Gastroesophageal sphincter (tissue), 4 donors: ENCODE measurements at regions not wholly inside any gene's neighbourhood (a gene's known extent, or its start where the extent isn't known, plus 50 kb on each side); places are given as distances from the start of the nearest gene placed in this dataset.
"Not testable (repeated sequence)": the region's sequence is repeated elsewhere in the genome, so short reads cannot be mapped to it uniquely, and the experiment has no call there.

Experiments
- ATAC-seq: fragments of 150-250 bp; one replicate; pipeline ENCODE4 v1.9.1; 2016; ENCODE audit warnings: mild to moderate bottlenecking, moderate library complexity
- H3K27ac ChIP-seq, 4 donors: fragments of 200-600 bp; sonication (generic) in 3 of 4; 1 replicate in 3 of 4; 2 replicates in 1 of 4; pipeline ENCODE4 v1.5.1; 2016 to 2019
- H3K27me3 ChIP-seq: fragments of 200-600 bp; sonication (generic); one replicate; pipeline ENCODE4 v1.5.1; 2019
- H3K36me3 ChIP-seq, 2 donors: fragments of 200-600 bp; sonication (generic); one replicate each; pipeline ENCODE4 v1.5.1; 2019; ENCODE audit warnings: control low read depth in 1 of 2
- H3K4me1 ChIP-seq, 3 donors: fragments of 200-600 bp; sonication (generic); 1 replicate in 2 of 3; 2 replicates in 1 of 3; pipeline ENCODE4 v1.5.1; 2016 to 2019; ENCODE audit warnings: control low read depth in 2 of 3
- H3K4me3 ChIP-seq, 2 donors: fragments of 200-600 bp; sonication (generic); one replicate each; pipeline ENCODE4 v1.5.1; 2019; ENCODE audit warnings: mild to moderate bottlenecking in 1 of 2, moderate library complexity in 1 of 2
- H3K9me3 ChIP-seq, 3 donors: fragments of 200-600 bp; sonication (generic); one replicate each; pipeline ENCODE4 v1.5.1; 2017 to 2019; ENCODE audit warnings: control low read depth in 2 of 3
- EP300 ChIP-seq: sonication (generic); formaldehyde crosslinking; IDR thresholded peaks from one replicate; pipeline ENCODE4 v1.6.1; 2017; ENCODE audit warnings: antibody characterized with exemption, mild to moderate bottlenecking
- POLR2A ChIP-seq, 2 donors: fragments of 450-650 bp; IDR thresholded peaks; one replicate each; pipeline ENCODE4 v1.6.1; 2017; ENCODE audit warnings: antibody characterized with exemption in 2 of 2, mild to moderate bottlenecking in 2 of 2, moderate library complexity in 1 of 2
- POLR2AphosphoS5 ChIP-seq: sonication (generic); formaldehyde crosslinking; IDR thresholded peaks from one replicate; pipeline ENCODE4 v1.6.1; 2017; ENCODE audit warnings: antibody characterized with exemption
- WGBS, 2 donors: methylation state at CpG; one replicate each; pipeline ENCODE4 v1.1.5; 2018; ENCODE audit warnings: low coverage in 1 of 2; 5-methylcytosine and 5-hydroxymethylcytosine counted together
- TF ChIP-seq, protein P1 (sequence below), 4 experiments: fragments of 200-600 bp in 2 of 4; fragments of 450-650 bp in 2 of 4; sonication (generic) in 1 of 4; IDR thresholded peaks; one replicate each; pipeline ENCODE4 v1.5.1; 2017 to 2019; ENCODE audit warnings: antibody characterized with exemption in 4 of 4, mild to moderate bottlenecking in 2 of 4, moderate library complexity in 2 of 4

DNA sequence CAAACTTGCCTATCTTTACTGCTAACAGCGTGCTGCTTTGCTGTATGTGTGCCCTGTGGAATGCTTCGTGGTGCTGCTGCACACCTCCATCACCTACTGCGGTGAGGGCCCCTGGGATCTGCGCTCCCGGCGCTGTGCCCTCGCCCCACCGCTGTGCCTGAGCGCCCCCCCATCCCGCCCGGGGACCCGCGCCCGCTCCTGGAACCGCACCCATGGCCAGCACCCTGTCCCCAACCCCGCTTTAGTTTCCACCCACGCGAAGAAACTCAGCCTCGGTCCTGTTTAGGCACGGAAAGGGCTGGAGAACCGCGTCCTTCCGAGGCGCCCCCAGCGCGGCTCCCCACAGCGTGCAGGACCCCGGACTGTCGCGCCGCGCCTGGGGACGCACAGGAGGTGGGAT lies 373.4 kb downstream of the GOLGA6L6 start:
- H3K9me3 ChIP-seq, H3K4me3 ChIP-seq, ATAC-seq, H3K27me3 ChIP-seq, H3K36me3 ChIP-seq, H3K27ac ChIP-seq, H3K4me1 ChIP-seq: not testable (repeated sequence)
- WGBS, 2 donors: 82% methylated on average over 3 of the region's 33 CpGs; no CpG with 5 or more reads in 1 of the 2 donors

DNA sequence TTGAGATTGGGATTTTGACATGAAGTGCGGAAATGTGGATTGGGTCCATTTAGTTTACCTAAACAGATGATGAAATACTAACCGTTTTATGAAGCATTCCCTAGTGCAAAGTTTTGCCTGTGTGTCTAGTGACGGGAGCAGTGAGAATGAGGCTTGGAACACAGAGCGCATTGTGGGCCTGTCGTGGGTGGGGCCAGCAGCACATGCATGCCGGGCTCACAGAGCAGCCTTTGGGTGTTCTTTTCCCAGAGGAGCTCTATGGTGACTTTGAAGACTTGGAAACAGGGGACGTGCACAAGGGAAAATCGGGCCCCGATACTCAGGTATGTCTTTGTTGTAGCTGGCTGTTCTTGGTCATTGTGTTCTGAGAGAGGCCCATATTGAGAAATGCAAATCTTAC lies 388.1 kb downstream of the GOLGA6L6 start:
- not testable (repeated sequence) for ATAC-seq, H3K4me1 ChIP-seq, H3K4me3 ChIP-seq, H3K27ac ChIP-seq, H3K36me3 ChIP-seq, H3K9me3 ChIP-seq, H3K27me3 ChIP-seq
- WGBS, 2 donors: no CpG with 5 or more reads among the region's 9 CpGs

DNA sequence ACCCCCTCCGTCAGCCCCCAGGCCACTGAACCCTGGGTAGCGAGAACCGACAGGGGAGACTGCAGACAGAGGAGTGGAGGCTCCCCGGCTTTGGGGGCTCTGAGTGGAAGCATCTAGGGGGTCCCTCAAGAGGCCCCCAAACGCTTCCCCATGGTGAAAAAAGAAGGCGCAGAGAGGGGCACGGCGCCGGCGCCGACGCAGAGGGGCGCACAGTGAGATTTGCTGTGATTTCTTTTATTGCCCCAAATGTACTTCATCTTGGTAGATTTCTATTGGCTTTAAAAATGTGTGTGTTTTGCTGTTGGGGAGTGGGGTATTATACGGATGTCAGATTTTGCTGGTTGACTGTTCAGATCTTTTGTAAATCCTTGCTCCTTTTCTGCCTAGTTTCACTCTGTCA lies 392.9 kb downstream of the GOLGA6L6 start:
- not testable (repeated sequence) for H3K4me1 ChIP-seq, H3K4me3 ChIP-seq, H3K9me3 ChIP-seq, H3K36me3 ChIP-seq, H3K27ac ChIP-seq, H3K27me3 ChIP-seq, ATAC-seq
- WGBS, 2 donors: 90% methylated on average over 2 of the region's 14 CpGs; no CpG with 5 or more reads in 1 of the 2 donors

DNA sequence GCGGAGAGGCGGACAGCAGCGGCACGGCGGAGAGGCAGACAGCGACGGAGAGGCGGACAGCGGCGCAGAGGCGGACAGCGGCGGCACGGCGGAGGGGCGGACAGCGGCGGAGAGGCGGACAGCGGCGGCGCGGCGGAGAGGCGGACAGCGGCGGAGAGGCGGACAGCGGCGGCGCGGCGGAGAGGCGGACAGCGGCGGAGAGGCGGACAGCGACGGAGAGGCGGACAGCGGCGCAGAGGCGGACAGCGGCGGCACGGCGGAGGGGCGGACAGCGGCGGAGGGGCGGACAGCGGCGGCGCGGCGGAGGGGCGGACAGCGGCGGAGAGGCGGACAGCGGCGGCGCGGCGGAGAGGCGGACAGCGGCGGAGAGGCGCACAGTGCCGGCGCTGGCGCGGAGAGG lies 393.6 kb downstream of the GOLGA6L6 start:
- not testable (repeated sequence) for H3K27ac ChIP-seq, H3K4me3 ChIP-seq, ATAC-seq, H3K27me3 ChIP-seq, H3K9me3 ChIP-seq, H3K36me3 ChIP-seq, H3K4me1 ChIP-seq
- WGBS, 2 donors: 81 to 84% methylated on average over 50 to 53 of the region's 73 CpGs

DNA sequence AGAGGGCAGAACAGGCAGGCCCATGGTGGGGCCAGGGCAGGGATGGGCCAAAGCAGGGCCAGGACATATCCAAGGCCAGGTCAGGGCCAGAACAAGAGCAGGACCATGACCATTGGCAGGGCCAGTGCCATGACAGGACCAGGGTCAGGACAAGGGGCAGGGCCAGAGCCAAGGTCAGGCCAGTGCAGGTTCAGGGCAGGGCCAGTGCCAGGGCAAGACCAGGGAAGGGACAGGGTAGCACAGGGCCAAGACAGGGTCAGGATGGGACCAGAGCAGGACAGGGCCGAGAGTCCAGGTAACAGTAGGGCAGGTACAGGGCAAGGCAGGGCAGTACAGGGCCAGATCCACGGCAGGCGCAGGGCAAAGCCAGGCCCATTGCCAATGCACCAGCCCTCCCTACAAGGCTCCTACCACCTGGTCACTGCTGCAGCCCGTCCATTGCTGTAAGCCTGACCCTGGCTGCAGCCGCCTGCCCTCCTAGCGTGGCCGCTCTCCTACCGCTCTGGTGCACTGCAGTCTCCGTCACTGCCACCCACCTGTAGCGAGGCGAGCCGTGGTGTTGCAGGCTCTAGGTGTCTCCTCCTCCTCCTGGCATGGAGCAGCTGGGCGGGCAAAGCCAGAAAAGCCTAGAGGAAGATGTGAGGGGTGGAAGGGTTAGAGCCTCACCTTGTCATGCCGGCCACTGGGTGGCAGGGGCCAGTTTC lies 397.1 kb downstream of the GOLGA6L6 start:
- not testable (repeated sequence) for H3K27ac ChIP-seq, H3K4me1 ChIP-seq, H3K9me3 ChIP-seq, ATAC-seq, H3K36me3 ChIP-seq, H3K4me3 ChIP-seq, H3K27me3 ChIP-seq
- no CpG with 5 or more reads among the region's 14 CpGs for WGBS, 2 donors

DNA sequence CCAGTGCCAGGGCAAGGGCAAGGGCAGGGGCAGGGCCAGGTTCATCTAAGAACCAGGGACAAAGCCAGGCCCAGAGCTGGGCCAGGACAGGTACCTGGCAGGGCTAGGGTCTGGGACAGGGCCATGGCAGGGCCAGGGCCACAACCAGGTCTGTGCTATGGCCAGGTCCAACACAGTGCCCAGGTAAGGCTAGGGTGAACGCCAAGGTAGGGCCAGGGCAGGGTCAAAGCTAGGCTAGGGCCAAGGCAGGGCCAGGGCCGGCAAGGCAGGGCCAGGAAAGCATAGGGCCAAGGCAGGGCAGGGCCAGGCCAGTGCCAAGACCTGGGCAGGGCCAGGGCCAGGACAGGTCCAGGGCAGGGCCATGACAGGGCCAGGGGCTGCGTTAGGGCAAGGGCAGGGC lies 398.7 kb downstream of the GOLGA6L6 start:
- not testable (repeated sequence) for H3K4me1 ChIP-seq, H3K9me3 ChIP-seq, H3K27me3 ChIP-seq, H3K27ac ChIP-seq, H3K36me3 ChIP-seq, ATAC-seq, H3K4me3 ChIP-seq
- WGBS, 2 donors: no CpG with 5 or more reads among the region's 3 CpGs

DNA sequence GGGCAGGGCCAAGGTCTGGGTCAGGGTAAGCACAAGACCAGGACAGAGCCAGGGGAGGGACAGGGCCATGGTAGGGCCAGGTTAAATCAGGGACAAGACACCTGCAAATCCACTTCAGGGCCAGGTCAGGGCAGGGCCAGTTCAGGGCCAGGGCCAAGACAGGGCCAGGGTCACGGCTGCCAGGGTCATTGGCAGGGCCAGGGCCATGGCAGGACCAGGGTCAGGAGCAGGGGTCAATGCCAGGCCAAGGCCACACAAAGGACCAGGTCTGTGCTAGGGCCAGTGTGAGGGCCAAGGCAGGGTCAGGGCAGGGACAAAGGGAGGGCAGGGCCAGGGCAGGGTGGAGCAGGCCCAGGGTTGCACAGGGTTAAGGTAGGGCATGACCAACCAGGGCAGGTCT lies 399.2 kb downstream of the GOLGA6L6 start:
- WGBS, 2 donors: no CpG with 5 or more reads among the region's 1 CpG
- not testable (repeated sequence) for H3K4me3 ChIP-seq, H3K36me3 ChIP-seq, ATAC-seq, H3K27me3 ChIP-seq, H3K27ac ChIP-seq, H3K9me3 ChIP-seq, H3K4me1 ChIP-seq

DNA sequence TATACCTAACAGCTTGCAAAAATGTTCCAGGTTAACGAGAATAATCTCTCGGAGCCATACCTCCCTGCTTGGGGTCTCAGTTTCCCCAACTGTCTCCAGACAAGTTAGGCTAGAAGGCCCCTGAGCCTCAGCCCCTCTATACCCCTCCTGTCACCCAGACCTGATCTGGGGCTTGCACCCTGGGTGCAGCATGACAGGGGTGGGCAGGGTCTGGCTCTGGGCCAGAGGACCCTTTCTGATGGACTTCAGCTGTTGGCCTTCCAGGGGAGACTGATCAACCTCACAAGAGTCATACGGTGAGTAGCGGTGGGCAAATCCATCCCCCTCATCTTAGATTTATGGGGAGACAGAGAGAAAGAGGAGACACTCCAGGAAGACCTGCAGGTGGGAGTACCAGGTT lies 416.9 kb downstream of the GOLGA6L6 start:
- H3K9me3 ChIP-seq, ATAC-seq, H3K27ac ChIP-seq, H3K36me3 ChIP-seq, H3K4me1 ChIP-seq, H3K4me3 ChIP-seq, H3K27me3 ChIP-seq: not testable (repeated sequence)
- no CpG with 5 or more reads among the region's 4 CpGs for WGBS, 2 donors

DNA sequence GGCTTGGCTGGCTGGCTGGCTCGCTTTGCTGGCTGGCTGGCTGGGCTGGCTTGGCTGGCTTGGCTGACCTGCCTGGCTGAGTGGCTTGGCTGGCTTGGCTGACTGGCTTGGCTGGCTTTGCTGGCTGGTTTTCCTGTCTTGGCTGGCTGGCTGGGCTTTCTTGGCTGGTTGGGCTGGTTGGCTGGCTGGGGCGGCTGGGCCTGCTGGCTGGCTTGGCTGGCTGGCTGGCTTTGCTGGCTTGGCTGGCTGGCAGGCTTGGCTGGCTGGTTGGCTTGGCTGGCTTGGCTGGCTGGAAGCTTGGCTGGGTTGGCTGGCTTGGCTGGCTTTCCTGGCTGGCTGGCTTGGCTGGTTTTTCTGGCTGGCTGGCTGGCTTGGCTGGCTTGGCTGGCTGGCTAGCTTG lies 435.6 kb downstream of the GOLGA6L6 start:
- Histone ChIP-seq H3K36me3 (no peaks in the 10 kb centered on the region), H3K27ac (no peak overlapping the region), H3K9me3 (peaks cover 0 to 4% (median 0%) of the 10 kb centered on the region in 3 donors), H3K27me3 (no peaks in the 10 kb centered on the region), H3K4me1 (no peaks in the 10 kb centered on the region), H3K4me3 (no peak overlapping the region)
- no CpG with 5 or more reads among the region's 2 CpGs for WGBS, 2 donors
- ATAC-seq: no peak
- TF ChIP-seq POLR2AphosphoS5 (no peak), POLR2A (IDR thresholded peaks at IDR 0.05) (no peak), EP300 (no peak)
- TF ChIP-seq, protein P1, sequence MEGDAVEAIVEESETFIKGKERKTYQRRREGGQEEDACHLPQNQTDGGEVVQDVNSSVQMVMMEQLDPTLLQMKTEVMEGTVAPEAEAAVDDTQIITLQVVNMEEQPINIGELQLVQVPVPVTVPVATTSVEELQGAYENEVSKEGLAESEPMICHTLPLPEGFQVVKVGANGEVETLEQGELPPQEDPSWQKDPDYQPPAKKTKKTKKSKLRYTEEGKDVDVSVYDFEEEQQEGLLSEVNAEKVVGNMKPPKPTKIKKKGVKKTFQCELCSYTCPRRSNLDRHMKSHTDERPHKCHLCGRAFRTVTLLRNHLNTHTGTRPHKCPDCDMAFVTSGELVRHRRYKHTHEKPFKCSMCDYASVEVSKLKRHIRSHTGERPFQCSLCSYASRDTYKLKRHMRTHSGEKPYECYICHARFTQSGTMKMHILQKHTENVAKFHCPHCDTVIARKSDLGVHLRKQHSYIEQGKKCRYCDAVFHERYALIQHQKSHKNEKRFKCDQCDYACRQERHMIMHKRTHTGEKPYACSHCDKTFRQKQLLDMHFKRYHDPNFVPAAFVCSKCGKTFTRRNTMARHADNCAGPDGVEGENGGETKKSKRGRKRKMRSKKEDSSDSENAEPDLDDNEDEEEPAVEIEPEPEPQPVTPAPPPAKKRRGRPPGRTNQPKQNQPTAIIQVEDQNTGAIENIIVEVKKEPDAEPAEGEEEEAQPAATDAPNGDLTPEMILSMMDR (IDR thresholded peaks at IDR 0.05): no peak

DNA sequence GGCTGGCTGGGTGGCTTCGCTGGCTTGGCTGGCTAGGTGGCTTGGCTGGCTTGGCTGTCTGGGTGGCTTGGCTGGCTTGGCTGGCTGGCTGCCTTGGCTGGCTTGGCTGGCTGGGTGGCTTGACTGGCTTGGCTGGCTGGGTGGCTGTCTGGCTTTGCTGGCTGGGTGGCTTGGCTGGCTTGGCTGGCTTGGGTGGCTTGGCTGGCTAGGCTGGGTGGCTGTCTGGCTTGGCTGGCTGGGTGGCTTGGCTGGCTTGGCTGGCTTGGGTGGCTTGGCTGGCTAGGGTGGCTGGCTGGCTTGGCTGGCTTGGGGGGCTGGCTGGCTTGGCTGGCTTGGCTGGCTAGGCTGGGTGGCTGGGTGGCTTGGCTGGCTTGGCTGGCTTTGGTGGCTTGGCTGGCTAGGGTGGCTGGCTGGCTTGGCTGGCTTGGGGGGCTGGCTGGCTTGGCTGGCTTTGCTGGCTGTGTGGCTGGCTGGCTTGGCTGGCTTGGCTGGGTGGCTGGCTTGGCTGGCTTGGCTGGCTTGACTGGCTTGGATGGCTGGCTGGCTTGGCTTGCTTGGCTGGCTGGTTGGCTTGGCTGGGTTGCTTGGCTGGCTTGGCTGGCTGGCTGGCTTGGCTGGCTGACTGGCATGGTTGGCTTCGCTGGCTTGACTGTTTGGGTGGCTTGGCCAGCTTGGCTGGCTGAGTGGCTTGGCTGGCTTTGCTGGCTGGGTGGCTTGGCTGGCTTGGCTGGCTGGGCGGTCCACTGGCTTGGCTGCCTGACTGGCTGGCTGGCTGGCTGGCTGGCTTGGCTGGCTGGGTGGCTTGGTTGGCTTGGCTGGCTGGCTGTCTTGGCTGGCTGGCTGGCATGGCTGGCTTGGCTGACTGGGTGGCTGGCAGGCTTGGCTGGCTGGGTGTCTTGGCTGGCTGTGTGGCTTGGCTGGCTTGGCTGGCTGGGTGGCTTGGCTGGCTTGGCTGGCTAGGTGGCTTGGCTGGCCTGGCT lies 436.3 kb downstream of the GOLGA6L6 start:
- WGBS, 2 donors: no CpG with 5 or more reads among the region's 3 CpGs
- not testable (repeated sequence) for ATAC-seq

DNA sequence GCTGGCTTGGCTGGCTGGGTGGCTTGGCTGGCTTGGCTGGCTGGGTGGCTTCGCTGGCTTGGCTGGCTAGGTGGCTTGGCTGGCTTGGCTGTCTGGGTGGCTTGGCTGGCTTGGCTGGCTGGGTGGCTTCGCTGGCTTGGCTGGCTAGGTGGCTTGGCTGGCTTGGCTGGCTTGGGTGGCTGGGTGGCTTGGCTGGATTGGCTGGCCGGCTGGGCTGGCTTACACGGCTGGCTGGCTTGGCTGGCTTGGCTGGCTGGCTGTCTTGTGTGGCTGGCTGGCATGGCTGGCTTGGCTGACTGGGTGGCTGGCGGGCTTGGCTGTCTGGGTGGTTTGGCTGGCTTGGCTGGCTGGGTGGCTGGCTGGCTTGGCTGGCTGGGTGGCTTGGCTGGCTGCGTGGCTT lies 437.0 kb downstream of the GOLGA6L6 start:
- no CpG with 5 or more reads among the region's 6 CpGs for WGBS, 2 donors

More for the DNA sequence above, 436.3 kb downstream of the GOLGA6L6 start:
- H3K9me3 ChIP-seq, H3K27ac ChIP-seq, H3K4me1 ChIP-seq, H3K4me3 ChIP-seq, H3K36me3 ChIP-seq, H3K27me3 ChIP-seq: not testable (repeated sequence)

DNA sequence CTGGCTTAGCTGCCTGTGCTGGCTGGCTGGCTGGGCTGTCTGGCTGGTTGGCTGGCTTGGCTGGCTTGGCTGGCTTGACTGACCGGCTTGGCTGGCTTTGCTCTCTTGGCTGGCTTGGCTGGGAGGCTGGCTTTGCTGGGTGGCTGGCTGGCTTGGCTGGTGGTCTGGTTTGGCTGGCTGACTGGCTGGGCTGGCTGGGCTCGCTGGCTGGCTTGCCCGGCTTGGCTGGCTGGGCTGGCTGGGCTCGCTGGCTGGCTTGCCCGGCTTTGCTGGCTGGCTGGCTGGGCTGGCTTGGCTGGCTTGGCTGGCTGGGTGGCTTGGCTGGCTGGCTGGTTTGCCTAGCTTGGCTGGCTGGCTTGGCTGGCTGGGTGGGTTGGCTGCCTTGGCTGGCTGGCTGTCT lies 438.7 kb downstream of the GOLGA6L6 start:
- WGBS, 2 donors: no CpG with 5 or more reads among the region's 5 CpGs
- H3K27me3 ChIP-seq, H3K4me3 ChIP-seq, H3K4me1 ChIP-seq, H3K27ac ChIP-seq, ATAC-seq, H3K36me3 ChIP-seq, H3K9me3 ChIP-seq: not testable (repeated sequence)

More for the DNA sequence above, 437.0 kb downstream of the GOLGA6L6 start:
- not testable (repeated sequence) for H3K27ac ChIP-seq, H3K4me1 ChIP-seq, H3K36me3 ChIP-seq, H3K27me3 ChIP-seq, ATAC-seq, H3K4me3 ChIP-seq, H3K9me3 ChIP-seq
